ENCODE measurements at regions not wholly inside any gene's neighbourhood (a gene's known extent, or its start where the extent isn't known, plus 50 kb on each side); places are given as distances from the start of the nearest gene placed in this dataset.

- Mint-ChIP-seq H3K27ac (no peak overlapping the region), H3K36me3 (ENCODE audit: low read depth) (peaks cover 4% of the 10 kb centered on the region; the same call in 1 of the 2 replicates), H3K27me3 (ENCODE audit: insufficient read depth) (peaks cover 38% of the 10 kb centered on the region), H3K9me3 (no peaks in the 10 kb centered on the region), H3K4me1 (ENCODE audit: low read depth) (peaks cover 24% of the 10 kb centered on the region), H3K4me3 (no peak overlapping the region)
- DNase-seq = peak; percentile 17
- no peak for TF ChIP-seq CTCF (IDR thresholded peaks at IDR 0.05)
Measured at GRCh38 chr4:74632634-74633033, 161.7 kb downstream of the BTC start.

GRCh38 chr4:74635074-74635473 lies 159.2 kb downstream of the BTC start:
- peaks cover 29% of the 10 kb centered on the region for H3K27me3 Mint-ChIP-seq (ENCODE audit: insufficient read depth)

GRCh38 chr4:74635490-74636123 lies 158.7 kb downstream of the BTC start:
- H3K27ac Mint-ChIP-seq = no peak overlapping the region
- no peak overlapping the region for H3K4me3 Mint-ChIP-seq
- H3K27me3 Mint-ChIP-seq (ENCODE audit: insufficient read depth) = peaks cover 23% of the 10 kb centered on the region
- no peak for DNase-seq
- peaks cover 24% of the 10 kb centered on the region for H3K4me1 Mint-ChIP-seq (ENCODE audit: low read depth)
- no peaks in the 10 kb centered on the region for H3K9me3 Mint-ChIP-seq
- no peak for TF ChIP-seq CTCF (IDR thresholded peaks at IDR 0.05)
- H3K36me3 Mint-ChIP-seq (ENCODE audit: low read depth) = peaks cover 4% of the 10 kb centered on the region; the same call in 1 of the 2 replicates

More at GRCh38 chr4:74635074-74635473, 159.2 kb downstream of the BTC start:
- DNase-seq = no peak
- Mint-ChIP-seq H3K4me1 (ENCODE audit: low read depth) (peaks cover 18% of the 10 kb centered on the region), H3K4me3 (no peak overlapping the region), H3K9me3 (no peaks in the 10 kb centered on the region), H3K27ac (no peak overlapping the region), H3K36me3 (ENCODE audit: low read depth) (peaks cover 4% of the 10 kb centered on the region; the same call in 1 of the 2 replicates)
- TF ChIP-seq CTCF (IDR thresholded peaks at IDR 0.05) = no peak

- Mint-ChIP-seq H3K36me3 (ENCODE audit: low read depth) (peaks cover 4% of the 10 kb centered on the region; the same call in 1 of the 2 replicates), H3K27me3 (ENCODE audit: insufficient read depth) (peaks cover 13% of the 10 kb centered on the region; the same call in 1 of the 2 replicates), H3K4me3 (no peak overlapping the region), H3K9me3 (no peaks in the 10 kb centered on the region), H3K4me1 (ENCODE audit: low read depth) (peaks cover 17% of the 10 kb centered on the region), H3K27ac (no peak overlapping the region)
- no peak for TF ChIP-seq CTCF (IDR thresholded peaks at IDR 0.05)
- no peak for DNase-seq
Measured at GRCh38 chr4:74638001-74638400, 156.3 kb downstream of the BTC start.

GRCh38 chr4:74638689-74639088 lies 155.6 kb downstream of the BTC start:
- H3K27ac Mint-ChIP-seq = no peak overlapping the region
- peaks cover 11% of the 10 kb centered on the region for H3K4me1 Mint-ChIP-seq (ENCODE audit: low read depth)
- TF ChIP-seq CTCF (IDR thresholded peaks at IDR 0.05) = no peak
- no peaks in the 10 kb centered on the region for H3K9me3 Mint-ChIP-seq
- H3K4me3 Mint-ChIP-seq = no peak overlapping the region
- H3K36me3 Mint-ChIP-seq (ENCODE audit: low read depth) = no peaks in the 10 kb centered on the region
- DNase-seq = no peak
- H3K27me3 Mint-ChIP-seq (ENCODE audit: insufficient read depth) = peaks cover 13% of the 10 kb centered on the region; the same call in 1 of the 2 replicates
